PC-9 (cell line): ENCODE measurements at regions not wholly inside any gene's neighbourhood (a gene's known extent, or its start where the extent isn't known, plus 50 kb on each side); places are given as distances from the start of the nearest gene placed in this dataset. TPM values are rescaled to one million over a fixed set of nuclear protein-coding genes. Genes with fewer than 3 reads are reported as not detected.

Experiments
- BruUV-seq: library from RNA; stranded (reverse); fragments of 400-500 nt; replicated peaks from 2 replicates; lab custom pipeline; 2021; lab: Mats Ljungman, UMichigan
- CTCF ChIA-PET: fragments of 300-600 bp; sonication (Branson Sonifier 250); formaldehyde crosslinking; loops from one replicate; lab custom pipeline; 2022; ENCODE audit warnings: antibody characterized with exemption; lab: Charles Lee
- POLR2A ChIA-PET: fragments of 300-600 bp; sonication (Branson Sonifier 250); formaldehyde crosslinking; loops from one replicate; lab custom pipeline; 2022; ENCODE audit warnings: antibody characterized with exemption; ENCODE audit not compliant: unreplicated experiment; lab: Charles Lee
- DNase-seq, 2 experiments: peaks; one replicate each; pipeline versions ENCODE4 v3.0.0 to v3.0.0-alpha.2; 2015 to 2022; ENCODE audit warnings: mixed read lengths in 1 of 2
- H2AFZ ChIP-seq: fragments of 200-600 bp; sonication (generic); 2 replicates; pipeline ENCODE4 v1.8.1; 2017; ENCODE audit warnings: antibody characterized with exemption
- H3F3A ChIP-seq: fragments of 200-600 bp; sonication (generic); 2 replicates; pipeline ENCODE4 v1.8.1; 2017; ENCODE audit warnings: antibody characterized with exemption, mild to moderate bottlenecking, low read depth; ENCODE audit not compliant: insufficient read depth
- H3K27ac ChIP-seq: fragments of 200-600 bp; sonication (generic); 2 replicates; pipeline ENCODE4 v1.6.1; 2016; ENCODE audit warnings: mixed run types
- H3K27me3 ChIP-seq: fragments of 200-600 bp; sonication (generic); 2 replicates; pipeline ENCODE4 v1.6.1; 2016; ENCODE audit warnings: low read depth, mixed run types; ENCODE audit not compliant: insufficient read depth
- H3K36me3 ChIP-seq: fragments of 200-600 bp; sonication (generic); 2 replicates; pipeline ENCODE4 v1.6.1; 2016; ENCODE audit warnings: low read depth, mixed run types
- H3K4me1 ChIP-seq: fragments of 200-600 bp; sonication (generic); replicated peaks from 2 replicates; pipeline ENCODE4 v1.6.1; 2016; ENCODE audit warnings: mixed run types; ENCODE audit not compliant: insufficient read depth
- H3K4me2 ChIP-seq: fragments of 200-600 bp; sonication (generic); 2 replicates; pipeline ENCODE4 v1.6.1; 2017; ENCODE audit warnings: mixed run types
- H3K4me3 ChIP-seq: fragments of 200-600 bp; sonication (generic); 2 replicates; pipeline ENCODE4 v1.6.1; 2016; ENCODE audit warnings: mixed run types
- H3K79me2 ChIP-seq: fragments of 200-600 bp; sonication (generic); 2 replicates; pipeline ENCODE4 v1.6.1; 2017; ENCODE audit warnings: low read depth, mixed run types
- H3K9me2 ChIP-seq: fragments of 200-600 bp; sonication (generic); 2 replicates; pipeline ENCODE4 v1.8.1; 2017; ENCODE audit warnings: mild to moderate bottlenecking; ENCODE audit not compliant: insufficient read depth
- H3K9me3 ChIP-seq: fragments of 200-600 bp; sonication (generic); 2 replicates; pipeline ENCODE4 v1.8.1; 2016; ENCODE audit warnings: low read depth; ENCODE audit not compliant: insufficient read depth
- H4K20me1 ChIP-seq: fragments of 200-600 bp; sonication (generic); 2 replicates; pipeline ENCODE4 v1.8.1; 2017; ENCODE audit not compliant: insufficient read depth
- CTCF ChIP-seq: fragments of 200-600 bp; sonication (generic); conservative IDR thresholded peaks from 2 replicates; pipeline ENCODE4 v1.6.1; 2017; ENCODE audit warnings: mixed run types, antibody characterized with exemption, mild to moderate bottlenecking, moderate library complexity
- EZH2 ChIP-seq: fragments of 200-600 bp; sonication (generic); IDR thresholded peaks from 2 replicates; pipeline ENCODE4 v1.8.0; 2017; ENCODE audit warnings: antibody characterized with exemption, low read depth
- intact Hi-C: fragments of 100-400 bp; cut with micrococcal nuclease; formaldehyde crosslinking; loops from one replicate; pipeline ENCODE4 v1.10.0; 2022; ENCODE audit not compliant: unreplicated experiment
- microRNA-seq: library from miRNA; unstranded; fragments of <30 nt; microRNA quantifications from one replicate; pipeline ENCODE4 v1.2.0, GENCODE V29; 2021; ENCODE audit warnings: borderline number of aligned reads, borderline replicate concordance

DNA sequence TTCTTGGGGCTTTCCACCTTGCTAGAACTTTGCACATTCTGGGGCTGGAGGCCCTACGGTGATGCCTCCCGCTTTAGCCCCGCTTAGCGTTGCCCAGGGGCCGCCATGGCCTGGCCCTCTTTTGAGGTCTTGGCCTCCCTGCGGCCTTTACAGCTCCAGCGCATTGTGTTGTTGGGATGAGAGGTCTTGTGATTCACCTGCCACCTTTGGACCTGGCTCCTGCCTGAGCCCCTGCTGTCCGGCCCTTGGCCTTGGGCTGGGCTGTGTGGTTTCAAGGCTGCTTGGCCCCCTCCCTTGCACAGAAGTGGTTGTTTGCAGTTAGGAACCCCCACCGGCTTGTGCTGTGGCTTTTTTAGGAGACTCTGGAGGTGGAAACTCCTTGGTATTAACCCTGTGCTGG is 61.0 kb upstream of the CDH4 start:
- Histone ChIP-seq H3F3A (no peaks in the 10 kb centered on the region), H3K79me2 (no peaks in the 10 kb centered on the region), H3K36me3 (no peaks in the 10 kb centered on the region), H3K9me3 (peaks cover 7% of the 10 kb centered on the region; the same call in 1 of the 2 replicates), H4K20me1 (no peaks in the 10 kb centered on the region), H3K4me3 (no peak overlapping the region), H3K4me1 (peaks cover 7% of the 10 kb centered on the region; the same call in 1 of the 2 replicates), H3K4me2 (no peak overlapping the region), H3K27ac (no peak overlapping the region), H3K9me2 (no peaks in the 10 kb centered on the region), H3K27me3 (peaks cover 70% of the 10 kb centered on the region), H2AFZ (no peak overlapping the region)
- ChIA-PET POLR2A (no interaction called here), CTCF (no interaction called here)
- no peak for TF ChIP-seq CTCF
- TF ChIP-seq EZH2: no peak
- DNase-seq: no peak
- BruUV-seq: no TSS peak
- intact Hi-C loops: no loop called here

- TF ChIP-seq EZH2: no peak
- TF ChIP-seq CTCF: no peak
- no TSS peak for BruUV-seq
- H3K27ac ChIP-seq: no peak overlapping the region
- peaks cover 7% of the 10 kb centered on the region; the same call in 1 of the 2 replicates for H3K9me3 ChIP-seq
- no peak overlapping the region for H3K4me2 ChIP-seq
- peaks cover 73% of the 10 kb centered on the region for H3K27me3 ChIP-seq
- H4K20me1 ChIP-seq: no peaks in the 10 kb centered on the region
- no peaks in the 10 kb centered on the region for H3K79me2 ChIP-seq
- H3K4me1 ChIP-seq: no peaks in the 10 kb centered on the region
- H3F3A ChIP-seq: no peaks in the 10 kb centered on the region
- intact Hi-C loops: no loop called here
- no peak for DNase-seq
- H3K4me3 ChIP-seq: no peak overlapping the region
- no peak overlapping the region for H2AFZ ChIP-seq
- no peaks in the 10 kb centered on the region for H3K36me3 ChIP-seq
- no peaks in the 10 kb centered on the region for H3K9me2 ChIP-seq
- ChIA-PET CTCF (no interaction called here), POLR2A (no interaction called here)
These were observed 59.6 kb upstream of the CDH4 start for GRCh38 chr20:61192337-61192950.

GRCh38 chr20:61193164-61193563 is 58.9 kb upstream of the CDH4 start:
- intact Hi-C loops: no loop called here
- DNase-seq: no peak
- H3K79me2 ChIP-seq: no peaks in the 10 kb centered on the region
- no peaks in the 10 kb centered on the region for H3F3A ChIP-seq
- peaks cover 7% of the 10 kb centered on the region; the same call in 1 of the 2 replicates for H3K9me3 ChIP-seq
- H3K4me2 ChIP-seq: no peak overlapping the region
- H3K4me3 ChIP-seq: no peak overlapping the region
- H3K27me3 ChIP-seq: peaks cover 68% of the 10 kb centered on the region
- H3K36me3 ChIP-seq: no peaks in the 10 kb centered on the region
- H3K9me2 ChIP-seq: no peaks in the 10 kb centered on the region
- H4K20me1 ChIP-seq: no peaks in the 10 kb centered on the region
- H3K4me1 ChIP-seq: no peaks in the 10 kb centered on the region
- ChIA-PET POLR2A (no interaction called here), CTCF (no interaction called here)
- BruUV-seq: no TSS peak
- no peak overlapping the region for H3K27ac ChIP-seq
- TF ChIP-seq CTCF (no peak), EZH2 (no peak)
- no peak overlapping the region for H2AFZ ChIP-seq

Small RNA genes in the stretch of these regions (microRNA-seq; reads per million reads assigned to microRNA genes)
- gene MIR4533 (not detected), gene MIR548AG2 (not detected), gene MIR646 (not detected)
